Occipital lobe (tissue), 1 donor: ENCODE measurements at regions not wholly inside any gene's neighbourhood (a gene's known extent, or its start where the extent isn't known, plus 50 kb on each side); places are given as distances from the start of the nearest gene placed in this dataset.
A peak's percentile ranks its signal among the peaks of the same experiment; 100 is the strongest.
"Not testable (repeated sequence)": the region's sequence is repeated elsewhere in the genome, so short reads cannot be mapped to it uniquely, and the experiment has no call there.

Experiments used
- DNase-seq: peaks from one replicate; lab custom pipeline; 2025; lab: John Stamatoyannopoulos, UW

DNA sequence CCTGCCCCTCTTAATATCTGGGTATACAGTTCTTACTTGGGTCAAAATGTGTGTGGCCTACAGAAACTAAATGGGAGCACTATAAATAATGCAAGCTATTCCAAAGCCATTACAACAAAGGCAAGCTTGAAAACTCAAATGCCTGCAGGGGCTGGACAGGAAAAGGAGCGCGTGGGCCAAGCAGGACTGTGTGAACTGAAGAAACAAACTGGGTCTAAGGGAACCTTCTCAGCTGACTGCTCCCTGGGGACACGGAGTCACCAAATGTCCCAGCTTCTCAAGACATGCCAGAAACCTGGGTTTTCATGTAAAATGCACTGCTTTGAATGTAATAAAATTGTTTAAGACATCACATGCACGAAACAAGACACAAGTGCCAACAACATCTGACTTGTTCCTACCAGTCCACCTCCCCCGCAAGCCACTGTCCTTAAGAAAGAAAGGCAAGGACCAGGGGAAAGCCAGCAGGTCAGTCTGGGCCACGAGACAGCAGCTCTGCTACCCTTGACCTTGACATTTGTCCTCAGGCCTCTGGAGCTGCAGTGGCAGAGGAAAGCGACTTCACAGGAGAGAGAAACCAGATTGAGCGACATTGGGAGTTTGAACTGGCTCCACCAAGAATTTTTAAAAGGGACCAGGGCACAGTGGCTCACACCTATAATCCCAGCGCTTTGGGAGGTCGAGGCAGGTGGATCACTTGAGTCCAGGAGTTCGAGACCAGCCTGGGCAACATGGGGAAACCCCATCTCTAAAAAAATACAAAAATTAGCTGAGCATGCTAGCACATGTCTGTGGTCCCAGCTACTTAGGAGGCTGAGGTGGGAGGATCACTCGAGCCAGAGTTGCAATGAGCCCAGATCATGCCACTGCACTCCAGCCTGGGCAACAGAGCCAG is 89.7 kb upstream of the SH3BP4 start:
- no peak for DNase-seq

- DNase-seq = not testable (repeated sequence)
Observed at GRCh38 chr2:234859330-234859872, 92.4 kb upstream of the SH3BP4 start.

- no peak for DNase-seq
Observed at GRCh38 chr2:234858790-234859329, 93.0 kb upstream of the SH3BP4 start.

DNA sequence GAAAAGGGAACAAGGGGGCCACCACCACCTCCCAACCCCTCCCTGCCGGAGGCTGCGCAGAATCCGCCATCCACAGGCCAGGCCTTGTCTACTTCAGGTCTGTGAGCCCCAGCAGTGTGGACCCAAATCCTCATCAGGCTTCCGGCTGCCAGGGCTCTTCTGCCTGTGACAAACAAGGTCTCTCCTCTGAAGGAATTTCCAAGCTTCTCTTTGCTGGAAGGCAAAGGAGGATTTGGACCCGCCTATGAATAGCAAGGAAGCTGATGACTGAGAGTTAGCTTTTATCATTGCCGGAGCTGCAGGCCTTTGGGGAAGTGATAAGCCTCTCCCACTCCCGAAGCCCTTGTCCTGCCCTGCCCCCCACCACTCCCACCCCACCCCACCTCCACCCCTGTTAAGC is 93.7 kb upstream of the SH3BP4 start:
- DNase-seq = no peak

GRCh38 chr2:234853729-234854128 is 98.1 kb upstream of the SH3BP4 start:
- no peak for DNase-seq

DNA sequence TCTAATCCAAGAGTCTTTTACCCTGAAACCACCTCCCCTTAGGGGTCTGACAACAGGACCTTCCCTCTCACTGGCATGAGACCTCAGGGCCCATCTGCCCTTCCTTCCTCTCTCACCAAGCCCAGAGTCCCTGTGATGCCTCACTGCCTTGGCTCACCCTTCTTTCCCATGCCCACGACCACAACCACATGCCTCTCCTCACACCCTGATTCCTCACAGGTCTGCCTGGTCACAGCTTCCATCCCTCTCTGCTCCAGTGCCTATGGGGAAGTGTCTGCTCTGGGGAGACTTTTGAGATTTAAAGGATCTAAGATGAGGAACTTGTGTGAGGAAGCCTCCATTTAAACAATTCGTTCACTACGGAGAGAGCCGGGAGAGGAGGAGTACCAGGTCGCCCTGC is 98.9 kb upstream of the SH3BP4 start:
- DNase-seq = no peak

DNA sequence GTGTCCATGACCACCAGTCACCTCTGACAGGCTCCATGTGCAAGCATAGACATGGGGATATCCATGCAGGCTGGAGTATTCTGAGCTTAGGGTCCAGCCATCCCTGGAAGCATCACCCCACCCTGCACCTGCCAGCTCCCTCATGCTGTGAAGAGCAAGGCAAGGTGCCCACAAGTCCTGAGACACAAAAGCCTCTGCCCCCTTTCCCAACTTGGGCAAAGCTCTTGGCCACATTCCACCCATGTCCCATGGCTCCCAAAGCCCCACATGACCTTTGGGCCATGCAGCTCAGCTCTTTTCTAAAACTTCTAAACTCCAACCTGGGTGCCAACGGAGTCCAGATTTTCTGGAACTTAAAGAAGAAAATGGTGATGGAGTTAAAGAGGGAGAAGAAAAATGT is 99.8 kb upstream of the SH3BP4 start:
- DNase-seq = no peak

- no peak for DNase-seq
Observed at GRCh38 chr2:234851451-234851850, 100.4 kb upstream of the SH3BP4 start.

GRCh38 chr2:234850818-234851217 is 101.0 kb upstream of the SH3BP4 start:
- DNase-seq = no peak

DNA sequence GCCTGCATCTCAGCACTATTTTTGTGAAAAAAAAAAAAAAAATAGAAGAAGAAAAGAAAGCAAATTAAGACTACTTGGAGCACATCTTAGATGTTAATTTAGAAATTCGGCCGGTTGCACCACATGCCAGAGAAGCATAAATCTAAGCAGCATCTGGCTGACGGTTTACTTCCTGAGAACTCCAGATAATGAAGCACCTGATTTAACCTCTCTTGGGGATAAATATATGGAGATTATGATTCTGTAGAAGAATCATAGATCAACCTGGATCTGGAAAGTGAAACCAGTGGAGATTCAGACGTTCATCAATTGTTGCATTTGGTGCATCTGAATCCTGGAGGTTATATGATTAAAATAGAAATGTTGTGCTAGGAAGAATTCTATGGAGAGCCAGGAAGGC is 102.1 kb upstream of the SH3BP4 start:
- no peak for DNase-seq

- DNase-seq = no peak
Observed at GRCh38 chr2:234848578-234848977, 103.2 kb upstream of the SH3BP4 start.

DNA sequence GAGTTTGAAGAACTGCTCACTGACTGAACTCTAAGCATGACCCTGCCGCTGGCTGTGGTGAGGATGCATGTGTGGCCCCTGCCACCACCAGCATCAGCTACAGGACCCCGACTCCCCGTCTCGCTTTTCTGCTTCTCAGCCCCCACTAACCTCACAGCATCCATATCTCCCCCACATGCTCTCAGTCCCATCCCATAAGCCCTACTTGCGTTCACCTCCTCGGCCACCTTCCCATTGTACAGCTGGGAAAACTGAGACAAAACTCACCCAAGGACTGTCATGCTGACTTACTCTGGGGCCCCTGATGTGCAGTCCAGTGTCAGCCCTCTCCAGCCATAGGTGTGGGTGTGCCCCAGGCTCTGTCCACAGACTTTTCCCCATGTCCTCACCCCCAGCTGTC is 104.2 kb upstream of the SH3BP4 start:
- DNase-seq = no peak

DNA sequence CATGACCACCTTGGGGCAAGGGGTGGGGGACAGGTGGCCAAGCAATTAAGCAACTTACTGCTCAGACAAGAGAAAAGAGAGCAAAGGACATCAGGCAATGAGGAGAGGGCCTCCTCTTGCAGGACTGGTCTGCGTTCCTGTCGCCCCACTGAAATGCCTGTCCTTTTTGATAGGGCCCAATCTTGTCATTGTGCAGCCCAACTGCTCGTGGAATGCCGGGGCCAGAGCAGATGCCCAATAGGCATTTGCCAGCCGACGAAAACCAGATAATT is 104.5 kb upstream of the SH3BP4 start:
- no peak for DNase-seq

- no peak for DNase-seq
Observed at GRCh38 chr2:234846599-234847363, 105.0 kb upstream of the SH3BP4 start.

GRCh38 chr2:234845602-234846590 is 105.9 kb upstream of the SH3BP4 start:
- DNase-seq = no peak

DNA sequence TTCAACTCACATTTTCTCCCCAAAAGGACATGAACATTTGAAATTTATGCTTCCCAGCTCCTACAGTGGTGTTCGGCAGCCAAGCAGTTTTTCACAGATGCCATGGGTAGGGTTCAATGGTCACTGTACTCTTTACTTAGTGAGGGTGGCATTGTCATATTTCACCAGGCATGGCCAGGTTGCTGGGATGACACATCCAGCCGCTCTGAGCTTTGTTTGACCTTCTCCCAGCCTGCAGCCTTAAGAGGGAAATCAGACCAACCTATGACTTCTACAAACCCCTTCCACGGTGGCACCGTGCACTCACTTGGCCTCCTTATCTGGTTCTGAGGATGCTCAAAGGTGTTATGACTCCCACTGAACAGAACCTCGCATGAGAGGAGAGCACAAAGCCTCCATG is 108.4 kb upstream of the SH3BP4 start:
- no peak for DNase-seq

GRCh38 chr2:234842753-234843152 is 109.1 kb upstream of the SH3BP4 start:
- DNase-seq = no peak

GRCh38 chr2:234841321-234842015 is 110.3 kb upstream of the SH3BP4 start:
- no peak for DNase-seq

- DNase-seq = peak; percentile 10
Observed at GRCh38 chr2:234840336-234840735, 111.5 kb upstream of the SH3BP4 start.

DNA sequence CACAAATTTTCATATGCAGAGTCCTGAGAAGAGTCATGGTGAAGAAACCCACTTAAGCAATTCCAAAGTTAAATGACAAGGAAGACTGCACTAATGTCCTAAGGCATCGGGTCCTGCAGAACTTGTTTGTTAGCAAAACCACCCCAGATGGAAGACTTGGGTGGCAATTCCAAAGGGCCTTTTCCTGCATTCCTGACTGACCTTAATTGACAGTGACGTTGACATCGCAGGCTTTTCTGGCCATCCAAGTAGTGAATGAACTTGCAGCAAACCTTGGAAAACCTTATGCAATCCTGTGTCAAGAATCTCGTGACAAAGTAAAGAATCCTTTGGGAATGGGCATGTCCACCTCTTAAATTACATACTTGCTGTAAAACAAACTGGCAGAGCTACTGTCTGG is 112.5 kb upstream of the SH3BP4 start:
- DNase-seq = no peak

DNA sequence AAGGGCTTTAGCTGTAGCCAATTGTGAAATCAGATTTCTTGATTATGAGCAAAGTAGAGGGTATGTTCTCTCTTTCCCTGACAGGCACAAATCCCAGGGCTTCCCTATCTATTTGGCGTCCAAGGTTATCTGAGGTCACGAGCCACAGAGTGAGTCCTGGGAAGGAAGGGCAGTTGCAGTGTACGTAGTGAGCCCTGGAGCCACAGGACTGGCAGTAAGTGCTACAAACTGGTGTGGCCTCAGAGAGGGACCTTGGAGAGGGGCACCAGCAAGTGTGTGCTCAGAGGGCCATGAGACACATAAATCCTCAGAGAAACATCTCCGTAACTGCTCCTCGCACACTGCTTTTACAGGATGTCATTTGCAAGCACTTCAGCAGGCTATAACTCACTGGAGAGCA is 115.5 kb upstream of the SH3BP4 start:
- no peak for DNase-seq
